H9 (cell line): ENCODE measurements at regions not wholly inside any gene's neighbourhood (a gene's known extent, or its start where the extent isn't known, plus 50 kb on each side); places are given as distances from the start of the nearest gene placed in this dataset.

Source experiments
- DNase-seq: peaks from one replicate; pipeline ENCODE4 v3.0.0-alpha.2; 2017
- H2AFZ ChIP-seq: one replicate; pipeline ENCODE4 v1.6.1; 2013; ENCODE audit warnings: mild to moderate bottlenecking, low read length, control low read depth, moderate library complexity
- H2AK5ac ChIP-seq: 2 replicates; pipeline ENCODE4 v1.6.1; 2013; ENCODE audit warnings: low read length, control low read depth, mixed read lengths; ENCODE audit not compliant: insufficient read length
- H2BK120ac ChIP-seq: one replicate; pipeline ENCODE4 v1.6.1; 2013; ENCODE audit warnings: low read depth, mild to moderate bottlenecking, low read length, control low read depth, inconsistent platforms; ENCODE audit not compliant: poor library complexity, severe bottlenecking
- H2BK12ac ChIP-seq: 2 replicates; pipeline ENCODE4 v1.6.1; 2013; ENCODE audit warnings: low read length, control low read depth, mixed read lengths, low read depth; ENCODE audit not compliant: insufficient read length
- H2BK15ac ChIP-seq: 2 replicates; pipeline ENCODE4 v1.6.1; 2013; ENCODE audit warnings: low read depth, low read length, control low read depth
- H2BK20ac ChIP-seq: one replicate; pipeline ENCODE4 v1.6.1; 2013; ENCODE audit warnings: low read depth, mild to moderate bottlenecking, low read length, control low read depth, inconsistent platforms; ENCODE audit not compliant: poor library complexity, severe bottlenecking
- H2BK5ac ChIP-seq: 2 replicates; pipeline ENCODE4 v1.6.1; 2013; ENCODE audit warnings: low read length, control low read depth, mixed read lengths; ENCODE audit not compliant: insufficient read length
- H3K14ac ChIP-seq: 2 replicates; pipeline ENCODE4 v1.6.1; 2013; ENCODE audit warnings: low read length, control low read depth; ENCODE audit not compliant: insufficient read depth
- H3K18ac ChIP-seq: 2 replicates; pipeline ENCODE4 v1.6.1; 2013; ENCODE audit warnings: low read depth, mild to moderate bottlenecking, mixed read lengths, low read length, control low read depth; ENCODE audit not compliant: insufficient read length
- H3K23ac ChIP-seq: 2 replicates; pipeline ENCODE4 v1.6.1; 2013; ENCODE audit warnings: low read length, control low read depth, mixed read lengths, low read depth; ENCODE audit not compliant: insufficient read length
- H3K23me2 ChIP-seq: 2 replicates; pipeline ENCODE4 v1.6.1; 2013; ENCODE audit warnings: low read depth, mild to moderate bottlenecking, mixed read lengths, low read length, control low read depth; ENCODE audit not compliant: insufficient read length, poor library complexity, severe bottlenecking
- H3K27ac ChIP-seq: 2 replicates; pipeline ENCODE4 v1.5.1; 2013; ENCODE audit warnings: low read length, control low read depth, mixed read lengths, low read depth; ENCODE audit not compliant: insufficient read length
- H3K27me3 ChIP-seq: 2 replicates; pipeline ENCODE4 v1.6.1; 2013; ENCODE audit warnings: low read length, control low read depth, inconsistent platforms; ENCODE audit not compliant: insufficient read depth
- H3K4ac ChIP-seq: 2 replicates; pipeline ENCODE4 v1.6.1; 2013; ENCODE audit warnings: low read depth, mild to moderate bottlenecking, control low read depth, inconsistent platforms, low read length, moderate library complexity
- H3K4me1 ChIP-seq: 2 replicates; pipeline ENCODE4 v1.6.1; 2013; ENCODE audit warnings: low read length, control low read depth, inconsistent platforms; ENCODE audit not compliant: insufficient read depth
- H3K4me2 ChIP-seq: 2 replicates; pipeline ENCODE4 v1.6.1; 2013; ENCODE audit warnings: low read length, control low read depth, mixed read lengths; ENCODE audit not compliant: insufficient read length, insufficient read depth
- H3K56ac ChIP-seq: 2 replicates; pipeline ENCODE4 v1.6.1; 2013; ENCODE audit warnings: low read depth, mild to moderate bottlenecking, mixed read lengths, low read length, control low read depth; ENCODE audit not compliant: insufficient read length
- H3K79me1 ChIP-seq: 2 replicates; pipeline ENCODE4 v1.6.1; 2013; ENCODE audit warnings: low read depth, mild to moderate bottlenecking, moderate library complexity, low read length, control low read depth, inconsistent platforms; ENCODE audit not compliant: insufficient read depth, poor library complexity, severe bottlenecking
- H3K79me2 ChIP-seq: 2 replicates; pipeline ENCODE4 v1.6.1; 2013; ENCODE audit warnings: low read length, control low read depth, inconsistent platforms; ENCODE audit not compliant: insufficient read depth
- H3K9ac ChIP-seq: 2 replicates; pipeline ENCODE4 v1.6.1; 2013; ENCODE audit warnings: low read length, control low read depth, mixed read lengths; ENCODE audit not compliant: insufficient read length; ENCODE audit errors: extremely low read depth
- H3K9me3 ChIP-seq: one replicate; pipeline ENCODE4 v1.6.1; 2013; ENCODE audit warnings: low read depth, low read length, inconsistent platforms; ENCODE audit not compliant: control insufficient read depth
- H3T11ph ChIP-seq: one replicate; pipeline ENCODE4 v1.6.1; 2013; ENCODE audit warnings: mild to moderate bottlenecking, low read length, control low read depth, inconsistent platforms
- H4K20me1 ChIP-seq: one replicate; pipeline ENCODE4 v1.6.1; 2013; ENCODE audit not compliant: control insufficient read depth, insufficient read length, insufficient read depth
- H4K5ac ChIP-seq: 2 replicates; pipeline ENCODE4 v1.6.1; 2013; ENCODE audit warnings: low read depth, mild to moderate bottlenecking, mixed read lengths, low read length, control low read depth; ENCODE audit not compliant: insufficient read length
- H4K8ac ChIP-seq: replicated peaks from 2 replicates; pipeline ENCODE4 v1.6.1; 2013; ENCODE audit warnings: low read length, control low read depth, mixed read lengths, low read depth; ENCODE audit not compliant: insufficient read length
- H4K91ac ChIP-seq: 2 replicates; pipeline ENCODE4 v1.6.1; 2013; ENCODE audit warnings: low read depth, mild to moderate bottlenecking, moderate library complexity, mixed read lengths, low read length, control low read depth; ENCODE audit not compliant: insufficient read length
- H3K27ac Mint-ChIP-seq, 3 experiments: 2 replicates in 2 of 3; 3 replicates in 1 of 3; pipeline ENCODE4 v1.8.0; 2020 to 2021; ENCODE audit warnings: mixed read lengths in 3 of 3, mild to moderate bottlenecking in 1 of 3, moderate library complexity in 1 of 3
- H3K27me3 Mint-ChIP-seq: 2 replicates; pipeline ENCODE4 v1.8.0; 2021; ENCODE audit warnings: low read depth, mild to moderate bottlenecking, moderate library complexity, mixed read lengths
- H3K36me3 Mint-ChIP-seq, 3 experiments: 2 replicates in 2 of 3; 3 replicates in 1 of 3; pipeline ENCODE4 v1.8.0; 2020 to 2021; ENCODE audit warnings: low read depth in 3 of 3, mixed read lengths in 3 of 3; ENCODE audit not compliant: insufficient read depth in 1 of 3
- H3K4me1 Mint-ChIP-seq, 2 experiments: 2 replicates each; pipeline ENCODE4 v1.8.0; 2020; ENCODE audit warnings: mixed read lengths in 2 of 2
- H3K4me3 Mint-ChIP-seq, 2 experiments: 2 replicates in 1 of 2; 3 replicates in 1 of 2; pipeline ENCODE4 v1.8.0; 2020 to 2021; ENCODE audit warnings: mild to moderate bottlenecking in 2 of 2, mixed read lengths in 2 of 2, moderate library complexity in 1 of 2
- H3K9me3 Mint-ChIP-seq, 2 experiments: 2 replicates in 1 of 2; 3 replicates in 1 of 2; pipeline ENCODE4 v1.8.0; 2020; ENCODE audit warnings: mild to moderate bottlenecking in 2 of 2, mixed read lengths in 2 of 2, moderate library complexity in 1 of 2
- CTCF ChIP-seq: fragments of 200-600 bp; sonication (generic); conservative IDR thresholded peaks from 3 replicates; pipeline ENCODE4 v1.8.0; 2021; ENCODE audit warnings: antibody characterized with exemption, mild to moderate bottlenecking
- WGBS: extraction: QIAGEN DNeasy Blood & Tissue Kit; methylation state at CpG from one replicate; pipeline ENCODE4 v1.1.7; 2013; ENCODE audit warnings: missing lambda C conversion rate, low lambda C conversion rate, mixed read lengths; ENCODE audit not compliant: insufficient read length; ENCODE audit errors: extremely low coverage; 5-methylcytosine and 5-hydroxymethylcytosine counted together

DNA sequence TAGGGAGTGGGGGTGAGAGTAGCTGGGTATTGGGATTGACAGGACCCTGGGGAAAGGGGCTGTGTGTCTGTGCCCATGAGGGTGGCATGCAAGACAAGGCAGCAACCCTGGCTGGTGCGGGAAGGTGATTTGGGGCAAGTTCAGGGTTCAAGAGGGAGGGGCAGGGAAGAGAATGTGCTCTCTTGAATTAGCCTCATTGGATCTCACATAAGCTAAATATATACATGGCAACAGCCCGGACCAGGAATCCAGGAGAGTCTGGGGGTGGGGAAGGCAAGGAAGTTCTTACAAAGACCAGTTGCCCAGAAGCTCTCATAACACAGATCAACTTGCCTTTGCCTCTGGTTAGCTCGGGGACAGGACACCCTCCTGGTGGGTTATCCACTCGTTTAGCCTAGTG lies 73.3 kb downstream of the IRX3 start:
- Histone ChIP-seq H3T11ph (no peak overlapping the region), H3K27me3 (no peaks in the 10 kb centered on the region), H3K9me3 (no peaks in the 10 kb centered on the region), H3K4ac (no peak overlapping the region), H3K23me2 (no peaks in the 10 kb centered on the region), H3K4me1 (no peaks in the 10 kb centered on the region), H2BK5ac (no peak overlapping the region), H3K79me1 (no peaks in the 10 kb centered on the region), H3K56ac (no peak overlapping the region), H2BK12ac (no peak overlapping the region), H2AFZ (no peak overlapping the region), H3K9ac (no peak overlapping the region), H4K91ac (no peak overlapping the region), H2BK15ac (no peak overlapping the region), H2AK5ac (no peak overlapping the region), H2BK120ac (no peak overlapping the region), H4K5ac (no peak overlapping the region), H3K27ac (no peak overlapping the region), H2BK20ac (no peak overlapping the region), H3K18ac (no peak overlapping the region), H4K8ac (no peak overlapping the region), H3K4me2 (no peak overlapping the region), H3K79me2 (no peaks in the 10 kb centered on the region), H3K14ac (no peak overlapping the region), H3K23ac (no peak overlapping the region), H4K20me1 (no peaks in the 10 kb centered on the region)
- Mint-ChIP-seq H3K4me3 (no peak overlapping the region), H3K27ac (no peak overlapping the region; a peak in 2 of 7 replicates), H3K9me3 (no peaks in the 10 kb centered on the region), H3K36me3 (no peaks in the 10 kb centered on the region), H3K27me3 (peaks cover 6% of the 10 kb centered on the region), H3K4me1 (peaks cover 0 to 4% of the 10 kb centered on the region in 2 experiments; a peak in 3 of 4 replicates)
- no peak for DNase-seq
- WGBS = no CpG with 5 or more reads among the region's 4 CpGs
- TF ChIP-seq CTCF = no peak
